Right lobe of liver (tissue), 6 donors: ENCODE measurements at regions not wholly inside any gene's neighbourhood (a gene's known extent, or its start where the extent isn't known, plus 50 kb on each side); places are given as distances from the start of the nearest gene placed in this dataset.

Experiments used
- ATAC-seq, 4 donors: fragments of 200-7000 bp; cut with Tn5 transposase; one replicate each; pipeline ENCODE4 v1.9.1; 2020; ENCODE audit warnings: mild to moderate bottlenecking in 4 of 4, moderate library complexity in 4 of 4
- DNase-seq, 3 donors: peaks; one replicate each; pipeline ENCODE4 v3.0.0-alpha.2; 2020
- H3K27ac ChIP-seq, 3 donors: fragments of 200-600 bp; one replicate each; pipeline ENCODE4 v1.8.0; 2022
- H3K27me3 ChIP-seq, 2 donors: fragments of 200-600 bp; one replicate each; pipeline ENCODE4 v1.8.0; 2022
- H3K36me3 ChIP-seq, 4 donors: fragments of 200-600 bp; sonication (generic) in 1 of 4; one replicate each; pipeline versions ENCODE4 v1.5.1 to v1.8.0; 2017 to 2022; ENCODE audit warnings: control low read depth in 1 of 4
- H3K4me1 ChIP-seq, 4 donors: fragments of 200-600 bp; sonication (generic) in 1 of 4; one replicate each; pipeline versions ENCODE4 v1.5.1 to v1.8.0; 2017 to 2022; ENCODE audit warnings: control low read depth in 1 of 4
- H3K4me3 ChIP-seq, 3 donors: fragments of 200-600 bp; one replicate each; pipeline ENCODE4 v1.8.0; 2022
- H3K9me3 ChIP-seq, 4 donors: fragments of 200-600 bp; sonication (generic) in 1 of 4; one replicate each; pipeline versions ENCODE4 v1.5.1 to v1.8.0; 2017 to 2022; ENCODE audit warnings: control low read depth in 1 of 4
- CTCF ChIP-seq, 4 donors: fragments of 200-600 bp in 3 of 4; fragments of 450-650 bp in 1 of 4; IDR thresholded peaks; one replicate each; pipeline versions ENCODE4 v1.5.1 to v1.8.0; 2016 to 2022; ENCODE audit warnings: antibody characterized with exemption in 4 of 4, mild to moderate bottlenecking in 2 of 4
- POLR2A ChIP-seq: fragments of 450-650 bp; IDR thresholded peaks from one replicate; pipeline ENCODE4 v1.6.1; 2017; ENCODE audit warnings: antibody characterized with exemption, mild to moderate bottlenecking
- WGBS: methylation state at CpG from one replicate; pipeline ENCODE4 v1.1.6; 2018; ENCODE audit warnings: low coverage, low lambda C conversion rate; ENCODE audit not compliant: insufficient coverage; ENCODE audit errors: missing lambda C conversion rate; 5-methylcytosine and 5-hydroxymethylcytosine counted together
- intact Hi-C, 2 donors: fragments of 100-400 bp; cut with DNase I; formaldehyde crosslinking; loops; one replicate each; pipeline versions ENCODE4 v1.11.2 to v1.14.1; 2022
- donor health status: DM: no; HTN: yes; CAD: no.
- donor health status: DM: no; HTN: no; CAD: no.
- donor health status: DM: no; HTN: no; CAD: no.
- donor health status: DM: no; HTN: yes; CAD: no.
- donor health status: DM: no; HTN: yes; CAD: no.

GRCh38 chr4:43330288-43330687, 437.8 kb downstream of the GRXCR1 start:
- H3K36me3 ChIP-seq, result no peaks in the 10 kb centered on the region
- no peak overlapping the region for H3K4me3 ChIP-seq
- DNase-seq, result no peak
- no peaks in the 10 kb centered on the region for H3K4me1 ChIP-seq
- no peak overlapping the region for H3K27ac ChIP-seq
- intact Hi-C loops, result no loop called here
- TF ChIP-seq POLR2A, result no peak
- TF ChIP-seq CTCF (IDR thresholded peaks at IDR 0.05), result no peak
- no peaks in the 10 kb centered on the region for H3K27me3 ChIP-seq
- no peak for ATAC-seq
- 50% methylated on average over 1 of the region's 1 CpG for WGBS
- no peaks in the 10 kb centered on the region for H3K9me3 ChIP-seq

GRCh38 chr4:43331226-43332051, 438.9 kb downstream of the GRXCR1 start:
- ATAC-seq (no peak), DNase-seq (no peak)
- Histone ChIP-seq H3K4me1 (no peaks in the 10 kb centered on the region), H3K27me3 (no peaks in the 10 kb centered on the region), H3K36me3 (no peaks in the 10 kb centered on the region), H3K9me3 (no peaks in the 10 kb centered on the region), H3K27ac (no peak overlapping the region), H3K4me3 (no peak overlapping the region)
- WGBS, result 43% methylated on average over 1 of the region's 1 CpG
- TF ChIP-seq POLR2A (no peak), CTCF (IDR thresholded peaks at IDR 0.05) (no peak)
- intact Hi-C loops, result no loop called here

GRCh38 chr4:43332052-43332425, 439.5 kb downstream of the GRXCR1 start:
- Histone ChIP-seq H3K4me1 (no peaks in the 10 kb centered on the region), H3K27ac (no peak overlapping the region), H3K27me3 (no peaks in the 10 kb centered on the region), H3K4me3 (no peak overlapping the region), H3K36me3 (no peaks in the 10 kb centered on the region), H3K9me3 (no peaks in the 10 kb centered on the region)
- DNase-seq, result no peak
- intact Hi-C loops, result no loop called here
- no peak for TF ChIP-seq CTCF (IDR thresholded peaks at IDR 0.05)
- TF ChIP-seq POLR2A, result no peak
- ATAC-seq, result no peak

- Histone ChIP-seq H3K27me3 (no peaks in the 10 kb centered on the region), H3K36me3 (no peaks in the 10 kb centered on the region), H3K4me3 (no peak overlapping the region), H3K27ac (no peak overlapping the region), H3K4me1 (no peaks in the 10 kb centered on the region), H3K9me3 (no peaks in the 10 kb centered on the region)
- TF ChIP-seq POLR2A, result no peak
- no peak for TF ChIP-seq CTCF (IDR thresholded peaks at IDR 0.05)
- intact Hi-C loops, result no loop called here
- DNase-seq (no peak), ATAC-seq (no peak)
Observed at GRCh38 chr4:43337707-43338106, 445.2 kb downstream of the GRXCR1 start.

GRCh38 chr4:43339435-43339834, 446.9 kb downstream of the GRXCR1 start:
- Histone ChIP-seq H3K9me3 (no peaks in the 10 kb centered on the region), H3K4me1 (no peaks in the 10 kb centered on the region), H3K36me3 (no peaks in the 10 kb centered on the region), H3K4me3 (no peak overlapping the region), H3K27ac (no peak overlapping the region), H3K27me3 (no peaks in the 10 kb centered on the region)
- ATAC-seq (no peak), DNase-seq (no peak)
- TF ChIP-seq POLR2A (no peak), CTCF (IDR thresholded peaks at IDR 0.05) (no peak)
- intact Hi-C loops, result no loop called here
